GM19324 (cell line): ENCODE measurements at regions not wholly inside any gene's neighbourhood (a gene's known extent, or its start where the extent isn't known, plus 50 kb on each side); places are given as distances from the start of the nearest gene placed in this dataset.

Experiments
- ATAC-seq: cut with Tn5 transposase; IDR thresholded peaks from one replicate; pipeline ENCODE4 v1.9.1; 2021; ENCODE audit warnings: mild to moderate bottlenecking, moderate library complexity; ENCODE audit not compliant: unreplicated experiment, low FRiP score

GRCh38 chr3:5520237-5520636 lies 332.7 kb downstream of the EDEM1 start:
- no peak for ATAC-seq

GRCh38 chr3:5523125-5523524 lies 335.6 kb downstream of the EDEM1 start:
- no peak for ATAC-seq

GRCh38 chr3:5531039-5531438 lies 343.5 kb downstream of the EDEM1 start:
- ATAC-seq: no peak

GRCh38 chr3:5531741-5532290 lies 344.3 kb downstream of the EDEM1 start:
- ATAC-seq: peak; percentile 24

- no peak for ATAC-seq
These were observed 353.0 kb downstream of the EDEM1 start for GRCh38 chr3:5540532-5540931.

GRCh38 chr3:5542472-5542871 lies 355.0 kb downstream of the EDEM1 start:
- ATAC-seq: no peak

GRCh38 chr3:5543047-5543446 lies 355.5 kb downstream of the EDEM1 start:
- no peak for ATAC-seq

GRCh38 chr3:5545719-5546118 lies 358.2 kb downstream of the EDEM1 start:
- no peak for ATAC-seq

- no peak for ATAC-seq
These were observed 365.7 kb downstream of the EDEM1 start for GRCh38 chr3:5553203-5553602.

GRCh38 chr3:5554245-5554747 lies 366.8 kb downstream of the EDEM1 start:
- no peak for ATAC-seq

- ATAC-seq: no peak
These were observed 372.7 kb downstream of the EDEM1 start for GRCh38 chr3:5560199-5560598.

- no peak for ATAC-seq
These were observed 376.2 kb downstream of the EDEM1 start for GRCh38 chr3:5563537-5564277.

GRCh38 chr3:5564278-5564666 lies 376.8 kb downstream of the EDEM1 start:
- ATAC-seq: no peak

- ATAC-seq: no peak
These were observed 377.5 kb downstream of the EDEM1 start for GRCh38 chr3:5565026-5565425.

GRCh38 chr3:5567113-5567512 lies 379.6 kb downstream of the EDEM1 start:
- no peak for ATAC-seq

- no peak for ATAC-seq
These were observed 380.9 kb downstream of the EDEM1 start for GRCh38 chr3:5568451-5568850.

- no peak for ATAC-seq
These were observed 381.6 kb downstream of the EDEM1 start for GRCh38 chr3:5569152-5569551.

GRCh38 chr3:5572168-5572567 lies 384.7 kb downstream of the EDEM1 start:
- no peak for ATAC-seq

- no peak for ATAC-seq
These were observed 388.9 kb downstream of the EDEM1 start for GRCh38 chr3:5576277-5577011.

GRCh38 chr3:5579139-5579602 lies 391.7 kb downstream of the EDEM1 start:
- ATAC-seq: no peak

GRCh38 chr3:5579946-5580345 lies 392.4 kb downstream of the EDEM1 start:
- ATAC-seq: no peak
